Panc1 (cell line): ENCODE measurements at regions not wholly inside any gene's neighbourhood (a gene's known extent, or its start where the extent isn't known, plus 50 kb on each side); places are given as distances from the start of the nearest gene placed in this dataset.

Source experiments
- POLR2AphosphoS5 ChIP-seq: IDR thresholded peaks from 2 replicates; pipeline ENCODE4 v1.6.1; 2012; ENCODE audit warnings: mild to moderate bottlenecking, low read depth, low read length, moderate library complexity
- SIN3A ChIP-seq: IDR thresholded peaks from 2 replicates; pipeline ENCODE4 v1.6.1; 2012; ENCODE audit warnings: low read depth, mild to moderate bottlenecking, low read length, moderate library complexity, borderline replicate concordance; ENCODE audit not compliant: insufficient read depth
- TCF7L2 ChIP-seq: IDR thresholded peaks from 2 replicates; pipeline ENCODE4 v1.6.1; 2011; ENCODE audit warnings: mild to moderate bottlenecking, low read depth, low read length, inconsistent platforms
- TF ChIP-seq, protein P1 (sequence below): fragments of 450-650 bp; IDR thresholded peaks from 2 replicates; pipeline ENCODE4 v1.5.1; 2017; ENCODE audit warnings: mild to moderate bottlenecking
- TF ChIP-seq, protein P2 (sequence below), 2 experiments: IDR thresholded peaks; 2 replicates each; pipeline ENCODE4 v1.6.1; 2011 to 2012; ENCODE audit warnings: low read depth in 2 of 2, control low read depth in 1 of 2, low read length in 1 of 2, mild to moderate bottlenecking in 1 of 2, moderate library complexity in 1 of 2; ENCODE audit not compliant: insufficient read depth in 1 of 2

DNA sequence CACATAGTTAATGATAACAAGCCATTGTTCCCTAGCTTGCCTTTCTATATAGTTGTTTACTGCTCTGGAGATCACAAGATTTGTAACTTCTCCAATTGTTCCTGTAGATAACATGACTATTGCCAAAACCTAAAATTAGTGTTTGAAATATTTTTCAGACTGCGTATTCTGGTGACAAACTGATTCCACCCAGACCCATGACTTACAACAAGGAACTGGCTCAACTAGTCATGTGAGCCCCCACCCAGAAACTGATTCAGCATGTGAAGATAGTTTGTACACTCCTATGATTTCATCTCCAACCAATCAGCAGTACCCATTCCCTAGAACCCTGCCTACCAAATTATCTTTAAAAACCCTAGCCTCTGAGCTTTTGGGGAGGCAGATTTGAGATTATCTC lies 131.4 kb upstream of the BCL9 start:
- TF ChIP-seq, protein P1, sequence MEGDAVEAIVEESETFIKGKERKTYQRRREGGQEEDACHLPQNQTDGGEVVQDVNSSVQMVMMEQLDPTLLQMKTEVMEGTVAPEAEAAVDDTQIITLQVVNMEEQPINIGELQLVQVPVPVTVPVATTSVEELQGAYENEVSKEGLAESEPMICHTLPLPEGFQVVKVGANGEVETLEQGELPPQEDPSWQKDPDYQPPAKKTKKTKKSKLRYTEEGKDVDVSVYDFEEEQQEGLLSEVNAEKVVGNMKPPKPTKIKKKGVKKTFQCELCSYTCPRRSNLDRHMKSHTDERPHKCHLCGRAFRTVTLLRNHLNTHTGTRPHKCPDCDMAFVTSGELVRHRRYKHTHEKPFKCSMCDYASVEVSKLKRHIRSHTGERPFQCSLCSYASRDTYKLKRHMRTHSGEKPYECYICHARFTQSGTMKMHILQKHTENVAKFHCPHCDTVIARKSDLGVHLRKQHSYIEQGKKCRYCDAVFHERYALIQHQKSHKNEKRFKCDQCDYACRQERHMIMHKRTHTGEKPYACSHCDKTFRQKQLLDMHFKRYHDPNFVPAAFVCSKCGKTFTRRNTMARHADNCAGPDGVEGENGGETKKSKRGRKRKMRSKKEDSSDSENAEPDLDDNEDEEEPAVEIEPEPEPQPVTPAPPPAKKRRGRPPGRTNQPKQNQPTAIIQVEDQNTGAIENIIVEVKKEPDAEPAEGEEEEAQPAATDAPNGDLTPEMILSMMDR: no peak
- TF ChIP-seq, protein P2, sequence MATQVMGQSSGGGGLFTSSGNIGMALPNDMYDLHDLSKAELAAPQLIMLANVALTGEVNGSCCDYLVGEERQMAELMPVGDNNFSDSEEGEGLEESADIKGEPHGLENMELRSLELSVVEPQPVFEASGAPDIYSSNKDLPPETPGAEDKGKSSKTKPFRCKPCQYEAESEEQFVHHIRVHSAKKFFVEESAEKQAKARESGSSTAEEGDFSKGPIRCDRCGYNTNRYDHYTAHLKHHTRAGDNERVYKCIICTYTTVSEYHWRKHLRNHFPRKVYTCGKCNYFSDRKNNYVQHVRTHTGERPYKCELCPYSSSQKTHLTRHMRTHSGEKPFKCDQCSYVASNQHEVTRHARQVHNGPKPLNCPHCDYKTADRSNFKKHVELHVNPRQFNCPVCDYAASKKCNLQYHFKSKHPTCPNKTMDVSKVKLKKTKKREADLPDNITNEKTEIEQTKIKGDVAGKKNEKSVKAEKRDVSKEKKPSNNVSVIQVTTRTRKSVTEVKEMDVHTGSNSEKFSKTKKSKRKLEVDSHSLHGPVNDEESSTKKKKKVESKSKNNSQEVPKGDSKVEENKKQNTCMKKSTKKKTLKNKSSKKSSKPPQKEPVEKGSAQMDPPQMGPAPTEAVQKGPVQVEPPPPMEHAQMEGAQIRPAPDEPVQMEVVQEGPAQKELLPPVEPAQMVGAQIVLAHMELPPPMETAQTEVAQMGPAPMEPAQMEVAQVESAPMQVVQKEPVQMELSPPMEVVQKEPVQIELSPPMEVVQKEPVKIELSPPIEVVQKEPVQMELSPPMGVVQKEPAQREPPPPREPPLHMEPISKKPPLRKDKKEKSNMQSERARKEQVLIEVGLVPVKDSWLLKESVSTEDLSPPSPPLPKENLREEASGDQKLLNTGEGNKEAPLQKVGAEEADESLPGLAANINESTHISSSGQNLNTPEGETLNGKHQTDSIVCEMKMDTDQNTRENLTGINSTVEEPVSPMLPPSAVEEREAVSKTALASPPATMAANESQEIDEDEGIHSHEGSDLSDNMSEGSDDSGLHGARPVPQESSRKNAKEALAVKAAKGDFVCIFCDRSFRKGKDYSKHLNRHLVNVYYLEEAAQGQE (IDR thresholded peaks at IDR 0.05; ENCODE audit: insufficient read depth in 1 of 2, low read depth in 2 of 2, low read length in 1 of 2): no peak
- no peak for TF ChIP-seq TCF7L2
- TF ChIP-seq SIN3A: no peak
- TF ChIP-seq POLR2AphosphoS5: no peak
